ENCODE measurements at regions not wholly inside any gene's neighbourhood (a gene's known extent, or its start where the extent isn't known, plus 50 kb on each side); places are given as distances from the start of the nearest gene placed in this dataset.

DNA sequence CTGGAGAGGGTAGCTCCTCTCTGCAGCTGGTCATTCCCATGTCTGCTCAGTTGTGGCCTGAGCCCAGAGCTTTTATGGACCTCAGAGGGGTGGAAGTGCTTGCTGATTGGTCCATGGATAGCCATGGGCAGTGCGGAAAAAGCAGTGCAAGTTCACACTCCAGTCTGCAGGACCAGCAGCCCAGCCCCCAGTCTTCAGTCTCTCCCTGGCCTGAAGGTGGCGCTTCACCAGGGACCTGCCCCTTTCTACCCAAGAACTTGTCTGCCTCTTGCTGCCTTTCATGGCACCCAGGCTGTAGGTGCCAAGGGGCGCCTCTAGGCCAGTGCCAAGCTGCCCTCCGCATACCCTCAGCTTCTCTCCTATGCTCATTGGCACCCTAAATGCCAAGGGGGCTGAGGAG, 91.0 kb downstream of the TBXT start:
- Histone ChIP-seq H3K36me3 (ENCODE audit: insufficient read depth, low read length, poor library complexity, severe bottlenecking) (no peaks in the 10 kb centered on the region), H3K9me3 (ENCODE audit: low read depth, low read length, poor library complexity, severe bottlenecking) (no peaks in the 10 kb centered on the region), H3K4me3 (ENCODE audit: low read depth, low read length, poor library complexity, severe bottlenecking) (no peak overlapping the region), H3K27me3 (replicated peaks; ENCODE audit: insufficient read depth, low read depth, low read length, poor library complexity) (peaks cover 16% of the 10 kb centered on the region), H3K4me1 (ENCODE audit: insufficient read depth, low read length, poor library complexity, severe bottlenecking) (no peaks in the 10 kb centered on the region), H3K27ac (ENCODE audit: low read depth, low read length, poor library complexity, severe bottlenecking) (no peak overlapping the region)
- intact Hi-C loops (cut with micrococcal nuclease; ENCODE audit: unreplicated experiment), result no loop called here
- ChIA-PET CTCF (no interaction called here), POLR2A (ENCODE audit: low non-redundant PET) (no interaction called here)
- TF ChIP-seq, protein P1, sequence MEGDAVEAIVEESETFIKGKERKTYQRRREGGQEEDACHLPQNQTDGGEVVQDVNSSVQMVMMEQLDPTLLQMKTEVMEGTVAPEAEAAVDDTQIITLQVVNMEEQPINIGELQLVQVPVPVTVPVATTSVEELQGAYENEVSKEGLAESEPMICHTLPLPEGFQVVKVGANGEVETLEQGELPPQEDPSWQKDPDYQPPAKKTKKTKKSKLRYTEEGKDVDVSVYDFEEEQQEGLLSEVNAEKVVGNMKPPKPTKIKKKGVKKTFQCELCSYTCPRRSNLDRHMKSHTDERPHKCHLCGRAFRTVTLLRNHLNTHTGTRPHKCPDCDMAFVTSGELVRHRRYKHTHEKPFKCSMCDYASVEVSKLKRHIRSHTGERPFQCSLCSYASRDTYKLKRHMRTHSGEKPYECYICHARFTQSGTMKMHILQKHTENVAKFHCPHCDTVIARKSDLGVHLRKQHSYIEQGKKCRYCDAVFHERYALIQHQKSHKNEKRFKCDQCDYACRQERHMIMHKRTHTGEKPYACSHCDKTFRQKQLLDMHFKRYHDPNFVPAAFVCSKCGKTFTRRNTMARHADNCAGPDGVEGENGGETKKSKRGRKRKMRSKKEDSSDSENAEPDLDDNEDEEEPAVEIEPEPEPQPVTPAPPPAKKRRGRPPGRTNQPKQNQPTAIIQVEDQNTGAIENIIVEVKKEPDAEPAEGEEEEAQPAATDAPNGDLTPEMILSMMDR (conservative IDR thresholded peaks at IDR 0.05; ENCODE audit: low read depth, low read length), result no peak; the same call in 1 of the 2 replicates
- TF ChIP-seq EZH2 (IDR thresholded peaks at IDR 0.05; ENCODE audit: borderline replicate concordance, low read depth, low read length, poor library complexity, severe bottlenecking), result no peak
- BruUV-seq (replicated peaks), result no TSS peak
- DNase-seq (ENCODE audit: low spot score), result no peak

DNA sequence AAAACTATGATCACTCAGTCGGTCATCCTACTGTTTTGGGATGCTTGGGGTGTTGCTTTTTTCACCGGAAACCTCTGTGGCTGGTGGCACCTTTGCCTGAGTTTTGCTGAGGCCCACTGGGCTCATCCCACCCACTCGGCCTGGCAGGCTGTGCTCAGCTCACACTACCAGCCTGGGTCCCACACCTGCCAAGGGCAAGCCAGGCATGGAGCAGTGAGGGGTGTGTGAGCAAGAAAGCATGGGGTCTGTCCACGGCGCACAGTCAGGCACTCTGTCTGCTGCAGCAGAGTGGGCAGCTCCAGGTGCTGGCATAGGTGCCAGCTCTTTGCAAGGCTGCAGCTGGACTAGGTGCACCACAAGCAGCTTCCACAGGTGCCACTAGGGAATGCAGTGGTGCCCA, 91.7 kb downstream of the TBXT start:
- Histone ChIP-seq H3K4me3 (ENCODE audit: low read depth, low read length, poor library complexity, severe bottlenecking) (no peak overlapping the region), H3K36me3 (ENCODE audit: insufficient read depth, low read length, poor library complexity, severe bottlenecking) (no peaks in the 10 kb centered on the region), H3K27ac (ENCODE audit: low read depth, low read length, poor library complexity, severe bottlenecking) (no peak overlapping the region), H3K9me3 (ENCODE audit: low read depth, low read length, poor library complexity, severe bottlenecking) (no peaks in the 10 kb centered on the region), H3K27me3 (replicated peaks; ENCODE audit: insufficient read depth, low read depth, low read length, poor library complexity) (peaks cover 13% of the 10 kb centered on the region), H3K4me1 (ENCODE audit: insufficient read depth, low read length, poor library complexity, severe bottlenecking) (no peaks in the 10 kb centered on the region)
- no TSS peak for BruUV-seq (replicated peaks)
- POLR2A ChIA-PET (ENCODE audit: low non-redundant PET), result no interaction called here
- intact Hi-C loops (cut with micrococcal nuclease; ENCODE audit: unreplicated experiment), result no loop called here
- no peak for TF ChIP-seq EZH2 (IDR thresholded peaks at IDR 0.05; ENCODE audit: borderline replicate concordance, low read depth, low read length, poor library complexity, severe bottlenecking)
- TF ChIP-seq, protein P1 (conservative IDR thresholded peaks at IDR 0.05; ENCODE audit: low read depth, low read length), result no peak
- DNase-seq (ENCODE audit: low spot score), result no peak
- CTCF ChIA-PET, result no interaction called here

DNA sequence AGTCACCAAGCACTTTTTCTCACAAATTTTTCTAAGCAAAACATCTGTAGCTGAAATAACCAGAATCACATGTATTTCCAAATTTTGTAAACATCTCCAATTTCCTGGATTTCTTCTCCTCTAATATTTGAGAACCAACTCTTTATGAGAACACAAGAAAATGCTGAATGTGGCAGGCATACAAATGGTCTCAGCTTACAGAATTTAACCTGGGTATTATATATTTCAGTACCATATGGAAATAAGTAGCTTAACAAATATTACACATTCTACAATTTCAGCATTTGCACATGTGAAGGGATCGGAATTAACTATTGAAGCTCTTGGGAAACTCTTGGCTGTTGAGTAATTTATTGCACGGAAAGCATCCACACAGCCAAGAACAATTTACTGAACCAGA, 92.5 kb downstream of the TBXT start:
- BruUV-seq (replicated peaks), result no TSS peak

More for the DNA sequence above, 92.5 kb downstream of the TBXT start:
- ChIA-PET POLR2A (ENCODE audit: low non-redundant PET) (no interaction called here), CTCF (no interaction called here)
- Histone ChIP-seq H3K9me3 (ENCODE audit: low read depth, low read length, poor library complexity, severe bottlenecking) (no peaks in the 10 kb centered on the region), H3K36me3 (ENCODE audit: insufficient read depth, low read length, poor library complexity, severe bottlenecking) (no peaks in the 10 kb centered on the region), H3K4me1 (ENCODE audit: insufficient read depth, low read length, poor library complexity, severe bottlenecking) (no peaks in the 10 kb centered on the region), H3K4me3 (ENCODE audit: low read depth, low read length, poor library complexity, severe bottlenecking) (no peak overlapping the region), H3K27ac (ENCODE audit: low read depth, low read length, poor library complexity, severe bottlenecking) (no peak overlapping the region), H3K27me3 (replicated peaks; ENCODE audit: insufficient read depth, low read depth, low read length, poor library complexity) (peaks cover 13% of the 10 kb centered on the region)
- DNase-seq (ENCODE audit: low spot score), result no peak
- TF ChIP-seq, protein P1 (conservative IDR thresholded peaks at IDR 0.05; ENCODE audit: low read depth, low read length), result no peak
- no peak for TF ChIP-seq EZH2 (IDR thresholded peaks at IDR 0.05; ENCODE audit: borderline replicate concordance, low read depth, low read length, poor library complexity, severe bottlenecking)
- intact Hi-C loops (cut with micrococcal nuclease; ENCODE audit: unreplicated experiment), result no loop called here

All from A673 (cell line).